IPS-18c (cell line): ENCODE measurements at regions not wholly inside any gene's neighbourhood (a gene's known extent, or its start where the extent isn't known, plus 50 kb on each side); places are given as distances from the start of the nearest gene placed in this dataset.

Experiments
- H3K4me3 ChIP-seq: 2 replicates; pipeline ENCODE4 v1.7.0; 2013; ENCODE audit warnings: low read depth, mild to moderate bottlenecking, low read length, moderate library complexity; ENCODE audit not compliant: insufficient read depth
- H3K9me3 ChIP-seq: one replicate; pipeline ENCODE4 v1.6.1; 2013; ENCODE audit warnings: mild to moderate bottlenecking, low read length, moderate library complexity; ENCODE audit not compliant: control insufficient read depth, insufficient read depth

- no peak overlapping the region for H3K4me3 ChIP-seq
Observed at GRCh38 chr2:147792966-147793617, 51.7 kb upstream of the ACVR2A start.

GRCh38 chr2:147790580-147790979, 54.2 kb upstream of the ACVR2A start:
- H3K4me3 ChIP-seq: no peak overlapping the region
- no peaks in the 10 kb centered on the region for H3K9me3 ChIP-seq

More at GRCh38 chr2:147792966-147793617, 51.7 kb upstream of the ACVR2A start:
- H3K9me3 ChIP-seq: no peaks in the 10 kb centered on the region

- Histone ChIP-seq H3K4me3 (no peak overlapping the region), H3K9me3 (no peaks in the 10 kb centered on the region)
Observed at GRCh38 chr2:147789720-147790119, 55.1 kb upstream of the ACVR2A start.

- no peak overlapping the region for H3K4me3 ChIP-seq
- H3K9me3 ChIP-seq: no peaks in the 10 kb centered on the region
Observed at GRCh38 chr2:147789287-147789686, 55.5 kb upstream of the ACVR2A start.

- Histone ChIP-seq H3K4me3 (no peak overlapping the region), H3K9me3 (no peaks in the 10 kb centered on the region)
Observed at GRCh38 chr2:147782141-147782930, 62.5 kb upstream of the ACVR2A start.

- Histone ChIP-seq H3K4me3 (no peak overlapping the region), H3K9me3 (no peaks in the 10 kb centered on the region)
Observed at GRCh38 chr2:147779440-147779839, 65.4 kb upstream of the ACVR2A start.

- H3K9me3 ChIP-seq: no peaks in the 10 kb centered on the region
- H3K4me3 ChIP-seq: no peak overlapping the region
Observed at GRCh38 chr2:147777394-147777793, 67.4 kb upstream of the ACVR2A start.

- H3K4me3 ChIP-seq: no peak overlapping the region
Observed at GRCh38 chr2:147774805-147775204, 70.0 kb upstream of the ACVR2A start.

GRCh38 chr2:147773479-147773878, 71.3 kb upstream of the ACVR2A start:
- Histone ChIP-seq H3K9me3 (no peaks in the 10 kb centered on the region), H3K4me3 (no peak overlapping the region)

More at GRCh38 chr2:147774805-147775204, 70.0 kb upstream of the ACVR2A start:
- H3K9me3 ChIP-seq: no peaks in the 10 kb centered on the region

GRCh38 chr2:147772781-147773180, 72.0 kb upstream of the ACVR2A start:
- H3K4me3 ChIP-seq: no peak overlapping the region
- H3K9me3 ChIP-seq: no peaks in the 10 kb centered on the region

GRCh38 chr2:147763861-147764260, 81.0 kb upstream of the ACVR2A start:
- peaks cover 7% of the 10 kb centered on the region for H3K9me3 ChIP-seq
- H3K4me3 ChIP-seq: no peak overlapping the region

- H3K9me3 ChIP-seq: peaks cover 2% of the 10 kb centered on the region
- no peak overlapping the region for H3K4me3 ChIP-seq
Observed at GRCh38 chr2:147760984-147761383, 83.8 kb upstream of the ACVR2A start.

GRCh38 chr2:147759536-147759935, 85.3 kb upstream of the ACVR2A start:
- H3K4me3 ChIP-seq: no peak overlapping the region
- H3K9me3 ChIP-seq: peaks cover 2% of the 10 kb centered on the region

GRCh38 chr2:147758821-147759220, 86.0 kb upstream of the ACVR2A start:
- Histone ChIP-seq H3K4me3 (no peak overlapping the region), H3K9me3 (peaks cover 2% of the 10 kb centered on the region)

- Histone ChIP-seq H3K4me3 (no peak overlapping the region), H3K9me3 (no peaks in the 10 kb centered on the region)
Observed at GRCh38 chr2:147756069-147756468, 88.8 kb upstream of the ACVR2A start.

GRCh38 chr2:147740211-147740927, 104.5 kb upstream of the ACVR2A start:
- Histone ChIP-seq H3K4me3 (no peak overlapping the region), H3K9me3 (no peaks in the 10 kb centered on the region)

- Histone ChIP-seq H3K9me3 (no peaks in the 10 kb centered on the region), H3K4me3 (no peak overlapping the region)
Observed at GRCh38 chr2:147739508-147739907, 105.3 kb upstream of the ACVR2A start.

- Histone ChIP-seq H3K9me3 (no peaks in the 10 kb centered on the region), H3K4me3 (no peak overlapping the region)
Observed at GRCh38 chr2:147718831-147719230, 126.0 kb upstream of the ACVR2A start.
